ENCODE measurements at regions not wholly inside any gene's neighbourhood (a gene's known extent, or its start where the extent isn't known, plus 50 kb on each side); places are given as distances from the start of the nearest gene placed in this dataset.

- H3K36me3 ChIP-seq (ENCODE audit: insufficient read depth, low read length) = no peaks in the 10 kb centered on the region
- no peak for TF ChIP-seq CTCF (IDR thresholded peaks at IDR 0.05; ENCODE audit: extremely low read depth, low read depth, low read length)
- no peaks in the 10 kb centered on the region for H3K79me2 ChIP-seq (ENCODE audit: insufficient read depth, low read length)
- H2AFZ ChIP-seq (ENCODE audit: low read length) = no peak overlapping the region
- no peak for DNase-seq (ENCODE audit: insufficient read length, low spot score, missing footprints)
- H3K9me3 ChIP-seq (ENCODE audit: low read depth, low read length) = no peaks in the 10 kb centered on the region
- H3K27ac ChIP-seq (ENCODE audit: low read depth, low read length) = no peak overlapping the region
- H3K4me1 ChIP-seq (ENCODE audit: insufficient read depth, low read length) = peaks cover 52% of the 10 kb centered on the region
- H3K4me3 ChIP-seq (ENCODE audit: insufficient read depth, low read length) = no peak overlapping the region
- H4K20me1 ChIP-seq (ENCODE audit: insufficient read depth, low read length) = no peaks in the 10 kb centered on the region
- peaks cover 27% of the 10 kb centered on the region for H3K27me3 ChIP-seq (ENCODE audit: insufficient read depth, low read length)
- peak overlapping the region; percentile 53 for H3K4me2 ChIP-seq (ENCODE audit: insufficient read depth, low read length)
Observed at GRCh38 chr4:26086621-26087441, 172.8 kb downstream of the SMIM20 start.

DNA sequence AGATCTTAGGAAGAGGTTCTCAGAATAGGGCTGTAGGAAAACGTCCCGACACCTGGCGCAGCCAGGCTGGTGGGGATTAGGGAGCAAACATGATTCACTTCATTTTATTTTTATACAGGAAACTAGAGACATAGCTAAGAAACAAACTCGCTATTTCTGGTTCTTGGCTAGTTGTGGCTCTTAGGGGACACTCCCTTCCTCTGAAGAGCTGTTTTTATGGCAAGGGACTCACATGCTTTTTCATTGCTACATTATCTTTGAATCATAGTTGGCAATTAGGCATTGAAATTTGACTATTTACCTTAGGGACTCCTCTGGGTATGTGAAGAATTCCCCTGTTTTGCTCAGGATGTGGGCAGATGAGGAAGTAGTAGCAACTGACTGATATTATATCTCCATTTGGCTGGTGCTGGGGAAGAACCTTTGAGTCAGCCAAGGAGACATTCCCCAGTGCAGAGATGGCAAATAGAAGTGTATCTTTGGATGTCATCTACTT is 174.5 kb downstream of the SMIM20 start:
- Histone ChIP-seq H3K27ac (ENCODE audit: low read depth, low read length) (peak overlapping the region; percentile 13), H2AFZ (ENCODE audit: low read length) (no peak overlapping the region), H3K27me3 (ENCODE audit: insufficient read depth, low read length) (peaks cover 12% of the 10 kb centered on the region)

GRCh38 chr4:26093551-26093950 is 179.5 kb downstream of the SMIM20 start:
- Histone ChIP-seq H3K27ac (ENCODE audit: low read depth, low read length) (no peak overlapping the region), H4K20me1 (ENCODE audit: insufficient read depth, low read length) (no peaks in the 10 kb centered on the region), H2AFZ (ENCODE audit: low read length) (no peak overlapping the region), H3K79me2 (ENCODE audit: insufficient read depth, low read length) (no peaks in the 10 kb centered on the region), H3K27me3 (ENCODE audit: insufficient read depth, low read length) (no peaks in the 10 kb centered on the region), H3K9me3 (ENCODE audit: low read depth, low read length) (no peaks in the 10 kb centered on the region), H3K4me1 (ENCODE audit: insufficient read depth, low read length) (peaks cover 6% of the 10 kb centered on the region), H3K4me2 (ENCODE audit: insufficient read depth, low read length) (no peak overlapping the region), H3K4me3 (ENCODE audit: insufficient read depth, low read length) (no peak overlapping the region), H3K36me3 (ENCODE audit: insufficient read depth, low read length) (no peaks in the 10 kb centered on the region)
- no peak for DNase-seq (ENCODE audit: insufficient read length, low spot score, missing footprints)
- TF ChIP-seq CTCF (IDR thresholded peaks at IDR 0.05; ENCODE audit: extremely low read depth, low read depth, low read length) = no peak

More for the DNA sequence above, 174.5 kb downstream of the SMIM20 start:
- no peak overlapping the region for H3K4me3 ChIP-seq (ENCODE audit: insufficient read depth, low read length)
- H3K4me2 ChIP-seq (ENCODE audit: insufficient read depth, low read length) = peak overlapping the region; percentile 25
- H4K20me1 ChIP-seq (ENCODE audit: insufficient read depth, low read length) = no peaks in the 10 kb centered on the region
- H3K4me1 ChIP-seq (ENCODE audit: insufficient read depth, low read length) = peaks cover 47% of the 10 kb centered on the region
- DNase-seq (ENCODE audit: insufficient read length, low spot score, missing footprints) = no peak
- TF ChIP-seq CTCF (IDR thresholded peaks at IDR 0.05; ENCODE audit: extremely low read depth, low read depth, low read length) = no peak
- no peaks in the 10 kb centered on the region for H3K79me2 ChIP-seq (ENCODE audit: insufficient read depth, low read length)
- H3K36me3 ChIP-seq (ENCODE audit: insufficient read depth, low read length) = no peaks in the 10 kb centered on the region
- H3K9me3 ChIP-seq (ENCODE audit: low read depth, low read length) = no peaks in the 10 kb centered on the region

GRCh38 chr4:26094076-26094475 is 180.1 kb downstream of the SMIM20 start:
- no peaks in the 10 kb centered on the region for H3K36me3 ChIP-seq (ENCODE audit: insufficient read depth, low read length)
- no peaks in the 10 kb centered on the region for H3K27me3 ChIP-seq (ENCODE audit: insufficient read depth, low read length)
- no peaks in the 10 kb centered on the region for H3K79me2 ChIP-seq (ENCODE audit: insufficient read depth, low read length)
- TF ChIP-seq CTCF (IDR thresholded peaks at IDR 0.05; ENCODE audit: extremely low read depth, low read depth, low read length) = no peak
- peaks cover 1% of the 10 kb centered on the region for H3K4me1 ChIP-seq (ENCODE audit: insufficient read depth, low read length)
- no peaks in the 10 kb centered on the region for H4K20me1 ChIP-seq (ENCODE audit: insufficient read depth, low read length)
- H2AFZ ChIP-seq (ENCODE audit: low read length) = no peak overlapping the region
- H3K4me2 ChIP-seq (ENCODE audit: insufficient read depth, low read length) = no peak overlapping the region
- H3K4me3 ChIP-seq (ENCODE audit: insufficient read depth, low read length) = no peak overlapping the region
- H3K27ac ChIP-seq (ENCODE audit: low read depth, low read length) = no peak overlapping the region
- DNase-seq (ENCODE audit: insufficient read length, low spot score, missing footprints) = peak; percentile 35
- H3K9me3 ChIP-seq (ENCODE audit: low read depth, low read length) = no peaks in the 10 kb centered on the region
